ENCODE measurements at regions not wholly inside any gene's neighbourhood (a gene's known extent, or its start where the extent isn't known, plus 50 kb on each side); places are given as distances from the start of the nearest gene placed in this dataset.
A peak's percentile ranks its signal among the peaks of the same experiment; 100 is the strongest.

DNA sequence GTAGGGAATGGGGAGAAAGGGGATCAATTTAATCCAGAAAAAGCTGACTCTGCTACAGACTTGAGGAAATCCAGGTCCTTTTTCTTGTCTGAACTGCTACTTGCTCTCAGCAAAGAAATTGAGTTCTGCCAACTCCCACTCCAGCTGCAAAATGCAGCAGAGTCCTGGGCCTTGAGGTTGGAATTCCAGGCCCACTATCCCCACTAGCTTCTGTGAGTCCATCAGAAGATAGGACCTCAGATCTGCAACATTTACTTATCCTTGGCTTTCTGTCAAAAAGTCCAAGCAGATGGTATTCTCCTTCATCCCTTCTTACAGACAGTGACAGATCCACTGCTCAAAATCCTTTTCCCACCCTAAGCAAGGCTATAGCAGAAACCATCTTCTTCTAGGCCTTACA, 219.2 kb downstream of the ARHGAP12 start:
- peak overlapping the region; percentile 86 for H3K27ac ChIP-seq
- intact Hi-C loops (cut with DNase I) = no loop called here
- H3K4me3 ChIP-seq = no peak overlapping the region
- TF ChIP-seq, protein P1, sequence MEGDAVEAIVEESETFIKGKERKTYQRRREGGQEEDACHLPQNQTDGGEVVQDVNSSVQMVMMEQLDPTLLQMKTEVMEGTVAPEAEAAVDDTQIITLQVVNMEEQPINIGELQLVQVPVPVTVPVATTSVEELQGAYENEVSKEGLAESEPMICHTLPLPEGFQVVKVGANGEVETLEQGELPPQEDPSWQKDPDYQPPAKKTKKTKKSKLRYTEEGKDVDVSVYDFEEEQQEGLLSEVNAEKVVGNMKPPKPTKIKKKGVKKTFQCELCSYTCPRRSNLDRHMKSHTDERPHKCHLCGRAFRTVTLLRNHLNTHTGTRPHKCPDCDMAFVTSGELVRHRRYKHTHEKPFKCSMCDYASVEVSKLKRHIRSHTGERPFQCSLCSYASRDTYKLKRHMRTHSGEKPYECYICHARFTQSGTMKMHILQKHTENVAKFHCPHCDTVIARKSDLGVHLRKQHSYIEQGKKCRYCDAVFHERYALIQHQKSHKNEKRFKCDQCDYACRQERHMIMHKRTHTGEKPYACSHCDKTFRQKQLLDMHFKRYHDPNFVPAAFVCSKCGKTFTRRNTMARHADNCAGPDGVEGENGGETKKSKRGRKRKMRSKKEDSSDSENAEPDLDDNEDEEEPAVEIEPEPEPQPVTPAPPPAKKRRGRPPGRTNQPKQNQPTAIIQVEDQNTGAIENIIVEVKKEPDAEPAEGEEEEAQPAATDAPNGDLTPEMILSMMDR (IDR thresholded peaks at IDR 0.05) = no peak
- ATAC-seq (no peak), DNase-seq (no peak)
- H3K4me1 ChIP-seq = peaks cover 51% of the 10 kb centered on the region
- peaks cover 16% of the 10 kb centered on the region for H3K9me3 ChIP-seq
- H3K27me3 ChIP-seq (ENCODE audit: low read depth) = no peaks in the 10 kb centered on the region
- H3K36me3 ChIP-seq = no peaks in the 10 kb centered on the region

DNA sequence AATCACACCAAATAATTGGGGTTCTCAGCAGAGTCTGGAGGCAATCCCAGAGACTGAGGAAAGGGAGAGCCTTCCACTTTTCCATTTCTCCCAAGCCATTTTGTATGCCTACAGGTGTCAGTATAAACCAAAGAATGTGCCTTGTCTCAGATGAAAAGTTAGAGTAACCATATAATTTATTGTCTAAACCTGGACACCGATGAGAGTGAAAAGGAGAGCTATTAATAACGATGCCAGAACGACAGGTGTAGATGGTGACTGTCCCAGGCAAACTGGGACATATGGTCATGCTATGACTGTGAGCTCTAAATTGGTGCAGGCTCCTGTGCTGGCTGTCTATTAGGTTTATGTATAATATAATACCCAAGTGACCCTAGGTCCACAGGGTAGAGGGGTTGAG, 219.6 kb downstream of the ARHGAP12 start:
- H3K36me3 ChIP-seq = no peaks in the 10 kb centered on the region
- no peak for DNase-seq
- no peak overlapping the region for H3K4me3 ChIP-seq
- H3K4me1 ChIP-seq = peaks cover 51% of the 10 kb centered on the region
- TF ChIP-seq, protein P1 (IDR thresholded peaks at IDR 0.05) = peak; percentile 15
- intact Hi-C loops (cut with DNase I) = no loop called here
- no peak for ATAC-seq
- H3K9me3 ChIP-seq = peaks cover 16% of the 10 kb centered on the region
- no peaks in the 10 kb centered on the region for H3K27me3 ChIP-seq (ENCODE audit: low read depth)
- H3K27ac ChIP-seq = peak overlapping the region; percentile 86

DNA sequence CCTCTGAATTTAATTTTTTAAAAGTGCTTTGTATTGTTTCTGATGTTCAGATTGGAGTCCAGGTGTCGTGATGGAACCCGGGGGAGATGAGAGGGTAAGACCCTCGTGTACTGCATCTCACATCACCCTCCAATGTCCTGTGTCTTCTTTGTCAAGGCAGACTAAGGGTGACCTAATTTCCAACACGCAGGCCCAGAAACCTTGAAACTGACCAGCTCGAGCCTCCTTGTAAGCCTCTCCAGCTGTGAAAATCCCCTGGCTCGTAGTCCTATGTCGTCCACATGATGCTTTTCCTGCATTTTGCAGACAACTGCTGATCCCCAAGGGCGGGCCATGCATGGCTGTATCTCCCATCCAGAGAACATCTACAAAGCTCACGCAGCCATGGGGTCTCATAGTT, 220.2 kb downstream of the ARHGAP12 start:
- H3K9me3 ChIP-seq = peaks cover 16% of the 10 kb centered on the region
- ATAC-seq = peak; percentile 7 to 18
- no peak for DNase-seq
- intact Hi-C loops (cut with DNase I) = no loop called here
- no peaks in the 10 kb centered on the region for H3K27me3 ChIP-seq (ENCODE audit: low read depth)
- H3K4me3 ChIP-seq = no peak overlapping the region
- H3K4me1 ChIP-seq = peaks cover 51% of the 10 kb centered on the region
- no peaks in the 10 kb centered on the region for H3K36me3 ChIP-seq
- TF ChIP-seq, protein P1 (IDR thresholded peaks at IDR 0.05) = no peak
- H3K27ac ChIP-seq = peak overlapping the region; percentile 86

DNA sequence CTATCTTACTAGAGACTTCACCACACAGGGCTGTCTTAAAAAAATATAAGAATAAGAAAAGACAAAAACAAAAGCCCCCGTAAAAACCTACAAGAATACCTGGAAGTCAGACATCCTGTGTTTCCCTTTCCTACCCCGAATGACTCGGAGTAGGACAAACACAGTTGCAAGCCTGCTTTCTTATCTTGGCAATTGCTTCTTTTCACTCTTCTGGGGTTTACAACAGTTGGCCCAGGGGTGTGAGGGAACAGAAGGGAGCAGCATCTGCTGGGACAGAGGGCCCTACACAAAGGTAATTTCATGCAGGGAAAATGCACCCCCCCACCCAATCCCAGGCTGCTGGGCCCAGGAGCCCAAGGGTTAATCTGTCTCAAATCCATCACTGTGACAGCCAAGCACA, 220.6 kb downstream of the ARHGAP12 start:
- TF ChIP-seq, protein P1 (IDR thresholded peaks at IDR 0.05) = no peak
- no peak for DNase-seq
- H3K9me3 ChIP-seq = peaks cover 16% of the 10 kb centered on the region
- H3K4me1 ChIP-seq = peaks cover 51% of the 10 kb centered on the region
- ATAC-seq = peak in 1 of 2 donors; percentile 25
- H3K36me3 ChIP-seq = no peaks in the 10 kb centered on the region
- no peaks in the 10 kb centered on the region for H3K27me3 ChIP-seq (ENCODE audit: low read depth)
- H3K27ac ChIP-seq = peak overlapping the region; percentile 86
- intact Hi-C loops (cut with DNase I) = no loop called here
- peak overlapping the region; percentile 30 for H3K4me3 ChIP-seq

DNA sequence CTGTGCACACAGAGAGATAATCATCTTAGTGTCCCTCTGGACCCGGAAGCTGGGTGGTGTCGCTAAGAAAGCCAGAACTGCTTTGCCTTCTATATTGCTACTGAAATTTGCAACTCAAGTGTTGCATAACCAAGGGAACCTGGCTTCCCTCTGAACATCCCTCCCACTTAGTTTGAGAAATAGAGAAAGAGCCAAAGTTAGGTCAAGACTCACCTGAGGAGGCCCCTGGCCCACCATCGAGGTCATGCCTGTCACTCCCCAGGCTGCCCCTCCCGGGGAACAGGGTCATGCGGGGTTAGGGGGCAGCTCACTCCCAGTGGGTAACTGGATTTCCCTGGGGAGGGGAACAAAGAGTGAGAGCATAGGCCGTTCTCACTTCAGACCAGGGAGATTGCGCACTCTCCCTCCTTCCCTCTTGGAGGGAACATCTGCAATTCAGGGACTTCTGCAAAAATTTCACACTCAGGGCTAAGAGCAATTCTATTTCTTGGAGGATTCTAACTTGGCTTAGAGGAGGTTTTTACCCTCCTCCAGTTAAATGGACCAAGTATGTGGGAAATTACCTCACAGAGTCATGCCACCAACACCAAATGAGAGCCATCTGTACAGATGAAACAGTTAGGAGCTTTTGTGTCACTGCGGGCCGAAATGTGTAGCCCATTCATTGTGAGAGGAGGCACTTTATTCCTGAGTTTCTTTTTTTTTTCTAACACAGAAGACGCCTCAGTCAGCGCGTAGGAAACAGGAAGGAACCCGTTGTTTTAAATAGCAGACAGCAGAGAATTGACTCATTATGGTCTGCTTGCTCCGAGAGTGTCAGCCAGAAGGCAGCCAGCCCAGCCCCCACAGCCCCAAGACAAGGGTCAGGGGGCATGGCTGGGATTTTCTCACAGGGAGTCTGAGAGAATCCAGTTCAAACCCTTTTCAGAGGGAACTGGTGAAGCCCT, 221.3 kb downstream of the ARHGAP12 start:
- intact Hi-C loops (cut with DNase I) = no loop called here
- Histone ChIP-seq H3K4me1 (peaks cover 51% of the 10 kb centered on the region), H3K9me3 (peaks cover 16% of the 10 kb centered on the region), H3K27ac (peak overlapping the region; percentile 86), H3K4me3 (peak overlapping the region; percentile 30), H3K27me3 (ENCODE audit: low read depth) (no peaks in the 10 kb centered on the region), H3K36me3 (no peaks in the 10 kb centered on the region)
- ATAC-seq (peak; percentile 85 to 86), DNase-seq (peak; percentile 76)
- TF ChIP-seq, protein P1 (IDR thresholded peaks at IDR 0.05) = no peak
